ENCODE measurements at regions not wholly inside any gene's neighbourhood (a gene's known extent, or its start where the extent isn't known, plus 50 kb on each side); places are given as distances from the start of the nearest gene placed in this dataset.
"Not testable (repeated sequence)": the region's sequence is repeated elsewhere in the genome, so short reads cannot be mapped to it uniquely, and the experiment has no call there.

GRCh38 chr11:44361813-44362212 is 51.9 kb upstream of the ALX4 start:
- DNase-seq: peak; percentile 8

- no peak for DNase-seq
Observed at GRCh38 chr11:44363116-44363515, 53.2 kb upstream of the ALX4 start.

GRCh38 chr11:44364596-44364995 is 54.7 kb upstream of the ALX4 start:
- DNase-seq: no peak

GRCh38 chr11:44365616-44366015 is 55.7 kb upstream of the ALX4 start:
- no peak for DNase-seq

GRCh38 chr11:44366026-44366425 is 56.1 kb upstream of the ALX4 start:
- no peak for DNase-seq

- DNase-seq: no peak
Observed at GRCh38 chr11:44366741-44367140, 56.8 kb upstream of the ALX4 start.

- no peak for DNase-seq
Observed at GRCh38 chr11:44367452-44367851, 57.5 kb upstream of the ALX4 start.

- DNase-seq: no peak
Observed at GRCh38 chr11:44368886-44369285, 58.9 kb upstream of the ALX4 start.

- not testable (repeated sequence) for DNase-seq
Observed at GRCh38 chr11:44371042-44371441, 61.1 kb upstream of the ALX4 start.

- DNase-seq: no peak
Observed at GRCh38 chr11:44371706-44372105, 61.8 kb upstream of the ALX4 start.

GRCh38 chr11:44372989-44373388 is 63.0 kb upstream of the ALX4 start:
- DNase-seq: no peak

- DNase-seq: no peak
Observed at GRCh38 chr11:44374001-44374400, 64.1 kb upstream of the ALX4 start.

GRCh38 chr11:44376423-44376822 is 66.5 kb upstream of the ALX4 start:
- DNase-seq: no peak

GRCh38 chr11:44377121-44377520 is 67.2 kb upstream of the ALX4 start:
- no peak for DNase-seq

- DNase-seq: no peak
Observed at GRCh38 chr11:44377914-44378321, 68.0 kb upstream of the ALX4 start.

GRCh38 chr11:44379141-44380008 is 69.4 kb upstream of the ALX4 start:
- DNase-seq: no peak

GRCh38 chr11:44380009-44380313 is 70.0 kb upstream of the ALX4 start:
- no peak for DNase-seq

- no peak for DNase-seq
Observed at GRCh38 chr11:44380820-44381219, 70.9 kb upstream of the ALX4 start.

GRCh38 chr11:44381261-44381660 is 71.3 kb upstream of the ALX4 start:
- DNase-seq: no peak

- no peak for DNase-seq
Observed at GRCh38 chr11:44382118-44382517, 72.2 kb upstream of the ALX4 start.

GRCh38 chr11:44382656-44383240 is 72.8 kb upstream of the ALX4 start:
- no peak for DNase-seq

GRCh38 chr11:44383246-44383645 is 73.3 kb upstream of the ALX4 start:
- DNase-seq: no peak

- no peak for DNase-seq
Observed at GRCh38 chr11:44387415-44387814, 77.5 kb upstream of the ALX4 start.

- no peak for DNase-seq
Observed at GRCh38 chr11:44387825-44388224, 77.9 kb upstream of the ALX4 start.

Measured in fibroblast of skin of abdomen (primary cell).